CD4-positive, alpha-beta T cell treated with Interleukin-17A for 1 hour (primary cell): ENCODE measurements at regions not wholly inside any gene's neighbourhood (a gene's known extent, or its start where the extent isn't known, plus 50 kb on each side); places are given as distances from the start of the nearest gene placed in this dataset.
"Not testable (repeated sequence)": the region's sequence is repeated elsewhere in the genome, so short reads cannot be mapped to it uniquely, and the experiment has no call there.

Experiments used
- DNase-seq: peaks from one replicate; pipeline ENCODE4 v3.0.0-alpha.2; 2020

- no peak for DNase-seq
Measured at GRCh38 chr3:98705212-98705611, 57.9 kb upstream of the ST3GAL6 start.

- DNase-seq: no peak
Measured at GRCh38 chr3:98705694-98706093, 57.4 kb upstream of the ST3GAL6 start.

DNA sequence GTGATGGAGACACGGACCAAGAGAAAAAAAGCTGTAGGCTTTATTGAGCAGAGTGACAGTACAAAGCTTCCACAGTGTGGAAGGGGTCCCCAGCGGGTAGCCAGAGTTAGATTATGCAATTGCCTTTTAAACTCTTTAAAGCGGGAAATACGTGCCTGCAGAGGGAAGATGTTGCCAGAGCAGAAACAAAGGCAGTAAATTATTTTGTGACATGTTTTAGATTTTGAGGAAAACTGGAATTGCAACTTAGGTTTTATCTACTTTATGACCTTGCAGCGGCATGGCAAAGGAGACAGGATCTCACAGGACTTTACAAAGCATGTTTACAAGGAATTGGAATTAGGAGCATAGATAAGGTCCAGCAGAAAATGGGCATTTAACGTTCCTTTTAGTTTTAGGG is 54.5 kb upstream of the ST3GAL6 start:
- not testable (repeated sequence) for DNase-seq

- DNase-seq: no peak
Measured at GRCh38 chr3:98709441-98709840, 53.7 kb upstream of the ST3GAL6 start.

DNA sequence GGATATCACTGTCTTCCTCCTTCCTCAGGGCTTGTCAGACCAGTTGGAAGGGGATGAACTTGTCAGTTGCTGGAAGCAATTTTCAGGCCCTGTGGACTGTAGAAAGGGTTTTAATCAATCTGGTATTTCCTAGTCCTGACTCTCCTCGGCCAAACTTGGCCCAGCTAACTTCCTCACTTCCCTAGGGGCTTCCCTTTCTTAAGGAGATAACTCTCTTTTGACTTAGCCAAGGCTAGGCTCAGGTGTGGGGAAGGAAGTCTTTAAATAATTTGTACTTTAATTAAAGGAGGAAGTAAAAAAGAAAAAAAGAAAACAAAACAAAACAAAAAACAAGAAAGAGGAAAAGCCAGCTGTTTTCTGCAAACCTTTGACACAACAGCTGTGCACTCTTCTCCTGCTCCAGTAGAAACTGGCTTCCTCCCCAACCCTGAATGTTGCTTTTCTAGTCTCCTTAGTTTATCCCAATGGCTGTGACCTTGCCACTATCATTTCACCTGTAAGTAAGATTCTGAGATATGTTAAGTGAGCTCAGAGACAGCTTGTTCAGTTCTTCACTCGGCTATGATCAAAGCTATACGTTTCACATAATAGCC is 53.0 kb upstream of the ST3GAL6 start:
- DNase-seq: no peak

DNA sequence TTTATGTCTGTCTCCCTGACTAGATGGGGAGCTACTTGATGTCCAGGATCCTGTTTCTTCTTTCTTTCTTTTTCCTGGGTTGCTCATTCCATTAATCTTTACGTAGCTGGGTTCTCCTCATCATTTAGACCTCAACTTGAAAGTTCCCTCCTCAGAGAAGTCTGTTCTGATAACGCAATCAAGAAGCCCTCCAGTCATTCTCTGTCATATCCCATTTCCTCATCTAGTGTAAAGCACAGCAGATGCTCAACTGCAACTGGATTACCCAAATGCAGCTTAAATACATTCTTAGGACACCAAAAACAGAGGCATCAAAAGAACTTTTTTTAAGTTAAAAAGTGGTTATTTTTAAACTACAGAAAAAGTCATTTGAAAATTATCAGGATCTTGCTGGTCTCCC is 51.7 kb upstream of the ST3GAL6 start:
- no peak for DNase-seq

DNA sequence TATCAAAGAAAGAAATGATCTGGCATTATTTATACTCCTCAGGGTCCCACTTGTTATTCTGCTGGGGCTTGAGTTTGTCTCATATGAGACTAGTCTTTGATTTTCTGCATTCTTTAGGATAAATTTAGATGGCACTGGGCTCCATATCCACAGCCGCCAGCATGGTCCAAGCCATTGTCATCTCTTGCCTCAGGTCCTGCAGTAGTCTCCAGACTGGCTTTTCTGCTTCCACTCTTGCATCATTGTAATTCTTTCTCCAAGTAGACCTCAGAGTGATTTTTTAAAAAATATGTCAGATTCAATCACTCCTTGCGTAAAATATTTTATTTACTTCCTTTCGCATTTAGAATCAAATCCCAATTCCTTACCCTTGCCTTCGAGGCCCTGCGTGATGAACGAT is 50.4 kb upstream of the ST3GAL6 start:
- DNase-seq: no peak

DNA sequence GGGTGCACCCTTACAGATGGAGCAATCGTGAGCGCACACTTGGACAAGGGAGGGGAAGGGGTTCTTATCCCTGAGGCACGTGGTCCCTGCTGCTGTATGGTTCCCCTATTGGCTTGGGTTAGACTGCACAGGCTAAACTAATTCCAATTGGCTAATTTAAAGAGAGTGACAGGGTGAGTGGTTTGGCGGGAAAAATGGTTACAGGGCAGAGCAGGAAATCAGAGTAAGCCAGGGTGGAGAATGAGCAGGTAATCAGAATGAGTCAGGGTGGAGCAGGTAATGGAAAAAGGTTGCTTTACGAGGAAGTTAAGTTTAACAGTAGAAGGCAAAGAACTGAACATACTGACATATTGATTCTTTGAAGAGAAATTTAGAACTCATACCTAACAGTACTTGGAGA is 49.8 kb upstream of the ST3GAL6 start:
- not testable (repeated sequence) for DNase-seq
